OCI-LY3 (cell line): ENCODE measurements at regions not wholly inside any gene's neighbourhood (a gene's known extent, or its start where the extent isn't known, plus 50 kb on each side); places are given as distances from the start of the nearest gene placed in this dataset.

ENCODE experiments used
- EZH2phosphoT487 ChIP-seq: fragments of 200-600 bp; shearing (Covaris generic); IDR thresholded peaks from 2 replicates; pipeline ENCODE4 v1.6.1; 2018; ENCODE audit warnings: antibody characterized with exemption, mixed run types, low read depth
- TF ChIP-seq, protein P1 (sequence below): fragments of 200-600, 300-600 bp; sonication (generic); IDR thresholded peaks from 2 replicates; pipeline ENCODE4 v1.5.1; 2014; ENCODE audit warnings: antibody characterized with exemption, low read length, low read depth

DNA sequence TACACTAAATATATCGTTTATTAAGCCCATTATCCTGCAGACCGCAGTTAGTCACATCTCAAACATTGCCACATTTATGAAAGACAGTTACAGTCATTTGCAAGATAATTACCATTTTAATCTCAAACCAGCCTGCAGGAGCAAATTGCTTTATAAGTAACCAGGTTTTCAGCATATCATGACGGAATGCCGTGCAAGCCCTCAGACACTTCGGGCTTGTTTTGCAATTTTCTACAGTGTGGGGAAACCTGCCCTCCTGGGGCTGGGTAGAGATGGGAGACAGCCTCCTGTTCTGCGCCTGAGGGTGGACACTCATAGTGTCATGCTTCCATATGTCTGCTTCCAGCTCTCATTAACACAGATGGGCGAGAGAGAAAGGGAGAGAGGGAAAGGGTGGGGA, 563.9 kb downstream of the NPHP4 start:
- TF ChIP-seq, protein P1, sequence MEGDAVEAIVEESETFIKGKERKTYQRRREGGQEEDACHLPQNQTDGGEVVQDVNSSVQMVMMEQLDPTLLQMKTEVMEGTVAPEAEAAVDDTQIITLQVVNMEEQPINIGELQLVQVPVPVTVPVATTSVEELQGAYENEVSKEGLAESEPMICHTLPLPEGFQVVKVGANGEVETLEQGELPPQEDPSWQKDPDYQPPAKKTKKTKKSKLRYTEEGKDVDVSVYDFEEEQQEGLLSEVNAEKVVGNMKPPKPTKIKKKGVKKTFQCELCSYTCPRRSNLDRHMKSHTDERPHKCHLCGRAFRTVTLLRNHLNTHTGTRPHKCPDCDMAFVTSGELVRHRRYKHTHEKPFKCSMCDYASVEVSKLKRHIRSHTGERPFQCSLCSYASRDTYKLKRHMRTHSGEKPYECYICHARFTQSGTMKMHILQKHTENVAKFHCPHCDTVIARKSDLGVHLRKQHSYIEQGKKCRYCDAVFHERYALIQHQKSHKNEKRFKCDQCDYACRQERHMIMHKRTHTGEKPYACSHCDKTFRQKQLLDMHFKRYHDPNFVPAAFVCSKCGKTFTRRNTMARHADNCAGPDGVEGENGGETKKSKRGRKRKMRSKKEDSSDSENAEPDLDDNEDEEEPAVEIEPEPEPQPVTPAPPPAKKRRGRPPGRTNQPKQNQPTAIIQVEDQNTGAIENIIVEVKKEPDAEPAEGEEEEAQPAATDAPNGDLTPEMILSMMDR = no peak
- TF ChIP-seq EZH2phosphoT487 = no peak
